ENCODE measurements at regions not wholly inside any gene's neighbourhood (a gene's known extent, or its start where the extent isn't known, plus 50 kb on each side); places are given as distances from the start of the nearest gene placed in this dataset.

GRCh38 chrX:63993936-63994335 lies 208.9 kb upstream of the ARHGEF9 start:
- no peak for DNase-seq

- DNase-seq = no peak
These were observed 200.9 kb upstream of the ARHGEF9 start for GRCh38 chrX:63985906-63986305.

GRCh38 chrX:63979480-63979879 lies 194.5 kb upstream of the ARHGEF9 start:
- DNase-seq = no peak

- no peak for DNase-seq
These were observed 182.5 kb upstream of the ARHGEF9 start for GRCh38 chrX:63967551-63967950.

GRCh38 chrX:63963095-63963784 lies 178.2 kb upstream of the ARHGEF9 start:
- DNase-seq = no peak

GRCh38 chrX:63961964-63962363 lies 176.9 kb upstream of the ARHGEF9 start:
- no peak for DNase-seq

GRCh38 chrX:63959975-63960374 lies 175.0 kb upstream of the ARHGEF9 start:
- peak in 1 of 2 donors; percentile 4 for DNase-seq

GRCh38 chrX:63958134-63958865 lies 173.3 kb upstream of the ARHGEF9 start:
- no peak for DNase-seq

GRCh38 chrX:63935835-63936234 lies 150.8 kb upstream of the ARHGEF9 start:
- DNase-seq = no peak

GRCh38 chrX:63934791-63935190 lies 149.8 kb upstream of the ARHGEF9 start:
- DNase-seq = no peak

- no peak for DNase-seq
These were observed 149.1 kb upstream of the ARHGEF9 start for GRCh38 chrX:63934160-63934559.

GRCh38 chrX:63932907-63933306 lies 147.9 kb upstream of the ARHGEF9 start:
- no peak for DNase-seq

- no peak for DNase-seq
These were observed 147.0 kb upstream of the ARHGEF9 start for GRCh38 chrX:63932006-63932405.

- DNase-seq = no peak
These were observed 145.1 kb upstream of the ARHGEF9 start for GRCh38 chrX:63930140-63930539.

- no peak for DNase-seq
These were observed 144.6 kb upstream of the ARHGEF9 start for GRCh38 chrX:63929608-63930007.

GRCh38 chrX:63927848-63928247 lies 142.8 kb upstream of the ARHGEF9 start:
- no peak for DNase-seq

- no peak for DNase-seq
These were observed 137.2 kb upstream of the ARHGEF9 start for GRCh38 chrX:63922221-63922620.

- no peak for DNase-seq
These were observed 135.9 kb upstream of the ARHGEF9 start for GRCh38 chrX:63920875-63921274.

GRCh38 chrX:63919081-63919480 lies 134.1 kb upstream of the ARHGEF9 start:
- no peak for DNase-seq

GRCh38 chrX:63918611-63919010 lies 133.6 kb upstream of the ARHGEF9 start:
- no peak for DNase-seq

GRCh38 chrX:63917296-63917695 lies 132.3 kb upstream of the ARHGEF9 start:
- DNase-seq = no peak

GRCh38 chrX:63913719-63914118 lies 128.7 kb upstream of the ARHGEF9 start:
- DNase-seq = no peak

- no peak for DNase-seq
These were observed 104.0 kb upstream of the ARHGEF9 start for GRCh38 chrX:63889001-63889400.
